ENCODE measurements at regions not wholly inside any gene's neighbourhood (a gene's known extent, or its start where the extent isn't known, plus 50 kb on each side); places are given as distances from the start of the nearest gene placed in this dataset.

- Histone ChIP-seq H3K4me2 (replicated peaks; ENCODE audit: low read depth, low read length, poor library complexity, severe bottlenecking) (no peak overlapping the region), H3K27ac (ENCODE audit: low read length in 2 of 2) (no peak overlapping the region), H3K9me3 (ENCODE audit: control extremely low read depth in 1 of 3, control insufficient read depth in 2 of 3, insufficient read depth in 1 of 3, low read length in 2 of 3) (no peaks in the 10 kb centered on the region), H3K4me1 (ENCODE audit: control insufficient read depth in 2 of 2, insufficient read depth in 2 of 2, low read length in 2 of 2) (no peaks in the 10 kb centered on the region), H4K20me1 (ENCODE audit: control insufficient read depth, insufficient read depth, low read length, poor library complexity, severe bottlenecking) (no peaks in the 10 kb centered on the region), H3K4me3 (ENCODE audit: control extremely low read depth in 1 of 5, extremely low read depth in 1 of 5, insufficient read depth in 1 of 5, low read depth in 2 of 5, low read length in 4 of 5) (no peak overlapping the region), H3K79me2 (ENCODE audit: control insufficient read depth, insufficient read depth, low read length) (no peaks in the 10 kb centered on the region), H2AFZ (ENCODE audit: insufficient read depth, low read depth, low read length, poor library complexity, severe bottlenecking) (no peak overlapping the region), H3K27me3 (replicated peaks in 1 of 4; ENCODE audit: control extremely low read depth in 1 of 4, control insufficient read depth in 3 of 4, insufficient read depth in 4 of 4, low read length in 3 of 4) (no peaks in the 10 kb centered on the region), H3K36me3 (replicated peaks in 1 of 2; ENCODE audit: control extremely low read depth in 1 of 2, control insufficient read depth in 1 of 2, extremely low read depth in 1 of 2, insufficient read depth in 2 of 2, low read length in 1 of 2) (no peaks in the 10 kb centered on the region), H3K9ac (ENCODE audit: low read length) (no peak overlapping the region)
- Mint-ChIP-seq H3K4me1 (no peaks in the 10 kb centered on the region), H3K9me3 (ENCODE audit: insufficient read depth) (no peaks in the 10 kb centered on the region), H3K27me3 (no peaks in the 10 kb centered on the region), H3K27ac (no peak overlapping the region), H3K4me3 (no peak overlapping the region)
- ChIA-PET CTCF (no interaction called here), POLR2A (no interaction called here)
- TF ChIP-seq CTCF (IDR thresholded peaks at IDR 0.05) (no peak), EZH2 (IDR thresholded peaks at IDR 0.05; ENCODE audit: borderline replicate concordance, insufficient read depth, low read depth, low read length, poor library complexity, severe bottlenecking) (no peak)
- intact Hi-C loops (cut with micrococcal nuclease), result no loop called here
- 60% methylated on average over 1 of the region's 2 CpGs for WGBS (ENCODE audit: insufficient coverage)
- no peak for DNase-seq
- ATAC-seq (ENCODE audit: low read depth), result no peak
Measured at GRCh38 chr5:107134931-107135330, 535.8 kb downstream of the EFNA5 start.

DNA sequence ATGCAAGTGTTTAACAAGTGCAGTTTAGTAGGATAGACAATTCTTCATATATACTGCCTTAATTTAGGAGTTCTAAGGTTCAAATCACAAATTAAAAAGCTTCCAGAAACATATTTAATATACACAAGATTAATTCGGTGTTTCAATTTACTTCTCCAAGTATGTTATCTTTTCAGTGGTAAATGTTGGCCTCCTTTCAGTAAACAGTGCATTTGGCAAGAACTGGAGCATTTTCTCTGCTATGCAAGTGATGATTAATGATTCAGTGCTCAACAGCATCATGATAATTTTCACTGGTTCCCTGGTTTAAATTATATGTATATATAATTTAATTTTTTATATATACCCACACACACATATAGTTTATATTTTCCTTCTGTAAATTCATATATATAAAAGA is 541.7 kb downstream of the EFNA5 start:
- Histone ChIP-seq H3K27ac (ENCODE audit: low read length in 2 of 2) (no peak overlapping the region), H3K9me3 (ENCODE audit: control extremely low read depth in 1 of 3, control insufficient read depth in 2 of 3, insufficient read depth in 1 of 3, low read length in 2 of 3) (no peaks in the 10 kb centered on the region), H3K4me1 (ENCODE audit: control insufficient read depth in 2 of 2, insufficient read depth in 2 of 2, low read length in 2 of 2) (no peaks in the 10 kb centered on the region), H2AFZ (ENCODE audit: insufficient read depth, low read depth, low read length, poor library complexity, severe bottlenecking) (no peak overlapping the region), H3K79me2 (ENCODE audit: control insufficient read depth, insufficient read depth, low read length) (no peaks in the 10 kb centered on the region), H3K9ac (ENCODE audit: low read length) (no peak overlapping the region), H3K36me3 (replicated peaks in 1 of 2; ENCODE audit: control extremely low read depth in 1 of 2, control insufficient read depth in 1 of 2, extremely low read depth in 1 of 2, insufficient read depth in 2 of 2, low read length in 1 of 2) (no peaks in the 10 kb centered on the region), H4K20me1 (ENCODE audit: control insufficient read depth, insufficient read depth, low read length, poor library complexity, severe bottlenecking) (no peaks in the 10 kb centered on the region), H3K4me3 (ENCODE audit: control extremely low read depth in 1 of 5, extremely low read depth in 1 of 5, insufficient read depth in 1 of 5, low read depth in 2 of 5, low read length in 4 of 5) (no peak overlapping the region), H3K27me3 (replicated peaks in 1 of 4; ENCODE audit: control extremely low read depth in 1 of 4, control insufficient read depth in 3 of 4, insufficient read depth in 4 of 4, low read length in 3 of 4) (no peaks in the 10 kb centered on the region), H3K4me2 (replicated peaks; ENCODE audit: low read depth, low read length, poor library complexity, severe bottlenecking) (no peak overlapping the region)
- Mint-ChIP-seq H3K27ac (no peak overlapping the region), H3K9me3 (ENCODE audit: insufficient read depth) (no peaks in the 10 kb centered on the region), H3K27me3 (no peaks in the 10 kb centered on the region), H3K4me3 (no peak overlapping the region), H3K4me1 (no peaks in the 10 kb centered on the region)
- ATAC-seq (ENCODE audit: low read depth) (no peak), DNase-seq (no peak)
- no peak for TF ChIP-seq EZH2 (IDR thresholded peaks at IDR 0.05; ENCODE audit: borderline replicate concordance, insufficient read depth, low read depth, low read length, poor library complexity, severe bottlenecking)
- no peak for TF ChIP-seq CTCF (IDR thresholded peaks at IDR 0.05)
- intact Hi-C loops (cut with micrococcal nuclease), result no loop called here
- POLR2A ChIA-PET, result no interaction called here
- CTCF ChIA-PET, result no interaction called here
- no CpG with 5 or more reads among the region's 1 CpG for WGBS (ENCODE audit: insufficient coverage)
